HL-60 (cell line): ENCODE measurements at regions not wholly inside any gene's neighbourhood (a gene's known extent, or its start where the extent isn't known, plus 50 kb on each side); places are given as distances from the start of the nearest gene placed in this dataset.

Experiments
- DNase-seq, 2 experiments: peaks; one replicate each; pipeline ENCODE4 v3.0.0-alpha.2; 2010 to 2020; ENCODE audit warnings: low read depth in 1 of 2, low spot score in 1 of 2
- H3K27ac ChIP-seq: fragments of 250-450 bp; sonication (Bioruptor Pico); replicated peaks from 2 replicates; pipeline ENCODE4 v1.5.1; 2020; ENCODE audit warnings: mild to moderate bottlenecking, moderate library complexity
- H3K27me3 ChIP-seq: fragments of 250-450 bp; sonication (Bioruptor Pico); 2 replicates; pipeline ENCODE4 v1.5.1; 2021; ENCODE audit warnings: mild to moderate bottlenecking, moderate library complexity; ENCODE audit not compliant: insufficient read depth, poor library complexity, severe bottlenecking
- H3K4me3 ChIP-seq: replicated peaks from 2 replicates; pipeline ENCODE4 v1.5.1; 2011; ENCODE audit warnings: mild to moderate bottlenecking, control low read depth, low read length; ENCODE audit not compliant: insufficient read depth
- GABPA ChIP-seq: IDR thresholded peaks from 2 replicates; pipeline ENCODE4 v1.6.1; 2012; ENCODE audit warnings: low read depth
- POLR2AphosphoS5 ChIP-seq: IDR thresholded peaks from 2 replicates; pipeline ENCODE4 v1.6.1; 2012; ENCODE audit warnings: low read depth
- SPI1 ChIP-seq: IDR thresholded peaks from 2 replicates; pipeline ENCODE4 v1.6.1; 2012; ENCODE audit warnings: low read depth, mild to moderate bottlenecking, borderline replicate concordance
- TF ChIP-seq, protein P1 (sequence below): IDR thresholded peaks from one replicate; pipeline ENCODE4 v1.5.1; 2011; ENCODE audit warnings: low read length, control low read depth, inconsistent platforms; ENCODE audit not compliant: insufficient read depth
- TF ChIP-seq, protein P2 (sequence below): IDR thresholded peaks from 2 replicates; pipeline ENCODE4 v1.6.1; 2012; ENCODE audit warnings: low read depth; ENCODE audit not compliant: insufficient replicate concordance

DNA sequence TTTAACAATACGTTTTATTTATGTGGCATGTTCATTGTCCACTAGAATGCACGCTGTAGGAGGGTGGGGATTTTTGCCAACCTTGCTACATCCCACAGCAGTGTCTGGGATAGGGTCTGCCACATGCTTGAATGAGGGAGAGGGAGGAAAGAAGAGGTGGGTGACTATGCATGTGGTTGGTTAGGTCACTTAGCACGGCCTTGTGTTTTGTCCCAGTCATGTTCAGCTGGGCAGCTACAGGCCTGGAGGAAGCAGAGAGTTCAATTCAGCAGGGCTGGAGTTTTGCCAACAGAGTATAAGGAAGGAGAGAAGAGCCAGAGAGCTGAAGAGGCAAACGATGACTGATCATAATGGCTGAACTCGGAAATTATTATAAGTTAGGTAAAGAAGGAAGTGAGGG is 268.4 kb upstream of the NSMCE3 start:
- Histone ChIP-seq H3K27ac (no peak overlapping the region), H3K27me3 (no peaks in the 10 kb centered on the region), H3K4me3 (no peak overlapping the region)
- DNase-seq, result no peak
- TF ChIP-seq POLR2AphosphoS5, result no peak
- TF ChIP-seq, protein P1, sequence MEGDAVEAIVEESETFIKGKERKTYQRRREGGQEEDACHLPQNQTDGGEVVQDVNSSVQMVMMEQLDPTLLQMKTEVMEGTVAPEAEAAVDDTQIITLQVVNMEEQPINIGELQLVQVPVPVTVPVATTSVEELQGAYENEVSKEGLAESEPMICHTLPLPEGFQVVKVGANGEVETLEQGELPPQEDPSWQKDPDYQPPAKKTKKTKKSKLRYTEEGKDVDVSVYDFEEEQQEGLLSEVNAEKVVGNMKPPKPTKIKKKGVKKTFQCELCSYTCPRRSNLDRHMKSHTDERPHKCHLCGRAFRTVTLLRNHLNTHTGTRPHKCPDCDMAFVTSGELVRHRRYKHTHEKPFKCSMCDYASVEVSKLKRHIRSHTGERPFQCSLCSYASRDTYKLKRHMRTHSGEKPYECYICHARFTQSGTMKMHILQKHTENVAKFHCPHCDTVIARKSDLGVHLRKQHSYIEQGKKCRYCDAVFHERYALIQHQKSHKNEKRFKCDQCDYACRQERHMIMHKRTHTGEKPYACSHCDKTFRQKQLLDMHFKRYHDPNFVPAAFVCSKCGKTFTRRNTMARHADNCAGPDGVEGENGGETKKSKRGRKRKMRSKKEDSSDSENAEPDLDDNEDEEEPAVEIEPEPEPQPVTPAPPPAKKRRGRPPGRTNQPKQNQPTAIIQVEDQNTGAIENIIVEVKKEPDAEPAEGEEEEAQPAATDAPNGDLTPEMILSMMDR, result no peak
- TF ChIP-seq GABPA, result no peak
- no peak for TF ChIP-seq SPI1
- TF ChIP-seq, protein P2, sequence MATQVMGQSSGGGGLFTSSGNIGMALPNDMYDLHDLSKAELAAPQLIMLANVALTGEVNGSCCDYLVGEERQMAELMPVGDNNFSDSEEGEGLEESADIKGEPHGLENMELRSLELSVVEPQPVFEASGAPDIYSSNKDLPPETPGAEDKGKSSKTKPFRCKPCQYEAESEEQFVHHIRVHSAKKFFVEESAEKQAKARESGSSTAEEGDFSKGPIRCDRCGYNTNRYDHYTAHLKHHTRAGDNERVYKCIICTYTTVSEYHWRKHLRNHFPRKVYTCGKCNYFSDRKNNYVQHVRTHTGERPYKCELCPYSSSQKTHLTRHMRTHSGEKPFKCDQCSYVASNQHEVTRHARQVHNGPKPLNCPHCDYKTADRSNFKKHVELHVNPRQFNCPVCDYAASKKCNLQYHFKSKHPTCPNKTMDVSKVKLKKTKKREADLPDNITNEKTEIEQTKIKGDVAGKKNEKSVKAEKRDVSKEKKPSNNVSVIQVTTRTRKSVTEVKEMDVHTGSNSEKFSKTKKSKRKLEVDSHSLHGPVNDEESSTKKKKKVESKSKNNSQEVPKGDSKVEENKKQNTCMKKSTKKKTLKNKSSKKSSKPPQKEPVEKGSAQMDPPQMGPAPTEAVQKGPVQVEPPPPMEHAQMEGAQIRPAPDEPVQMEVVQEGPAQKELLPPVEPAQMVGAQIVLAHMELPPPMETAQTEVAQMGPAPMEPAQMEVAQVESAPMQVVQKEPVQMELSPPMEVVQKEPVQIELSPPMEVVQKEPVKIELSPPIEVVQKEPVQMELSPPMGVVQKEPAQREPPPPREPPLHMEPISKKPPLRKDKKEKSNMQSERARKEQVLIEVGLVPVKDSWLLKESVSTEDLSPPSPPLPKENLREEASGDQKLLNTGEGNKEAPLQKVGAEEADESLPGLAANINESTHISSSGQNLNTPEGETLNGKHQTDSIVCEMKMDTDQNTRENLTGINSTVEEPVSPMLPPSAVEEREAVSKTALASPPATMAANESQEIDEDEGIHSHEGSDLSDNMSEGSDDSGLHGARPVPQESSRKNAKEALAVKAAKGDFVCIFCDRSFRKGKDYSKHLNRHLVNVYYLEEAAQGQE, result no peak

DNA sequence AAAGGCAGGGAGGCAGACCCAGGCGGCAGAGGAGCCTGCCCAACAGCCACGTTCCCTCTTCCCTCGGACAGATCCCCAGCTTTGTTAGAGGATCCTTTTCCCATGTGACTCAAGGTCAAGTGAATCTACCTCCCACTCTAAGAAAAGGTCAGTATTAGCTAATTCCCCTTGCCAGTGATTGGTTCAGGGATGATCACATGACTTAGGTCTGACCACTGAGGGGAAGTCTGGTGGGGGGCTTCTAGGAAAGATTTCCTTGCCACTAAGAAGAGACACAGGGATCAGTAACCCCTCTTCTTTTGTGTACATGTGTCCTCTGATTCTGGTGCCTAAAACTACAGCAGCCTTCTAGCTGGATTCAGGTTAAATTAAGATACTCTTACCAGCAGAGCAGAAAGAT is 266.3 kb upstream of the NSMCE3 start:
- TF ChIP-seq, protein P2, result no peak
- no peak for TF ChIP-seq POLR2AphosphoS5
- TF ChIP-seq, protein P1, result no peak
- no peak for TF ChIP-seq GABPA
- TF ChIP-seq SPI1, result no peak
- DNase-seq, result no peak
- H3K27ac ChIP-seq, result no peak overlapping the region
- no peaks in the 10 kb centered on the region for H3K27me3 ChIP-seq
- H3K4me3 ChIP-seq, result no peak overlapping the region

DNA sequence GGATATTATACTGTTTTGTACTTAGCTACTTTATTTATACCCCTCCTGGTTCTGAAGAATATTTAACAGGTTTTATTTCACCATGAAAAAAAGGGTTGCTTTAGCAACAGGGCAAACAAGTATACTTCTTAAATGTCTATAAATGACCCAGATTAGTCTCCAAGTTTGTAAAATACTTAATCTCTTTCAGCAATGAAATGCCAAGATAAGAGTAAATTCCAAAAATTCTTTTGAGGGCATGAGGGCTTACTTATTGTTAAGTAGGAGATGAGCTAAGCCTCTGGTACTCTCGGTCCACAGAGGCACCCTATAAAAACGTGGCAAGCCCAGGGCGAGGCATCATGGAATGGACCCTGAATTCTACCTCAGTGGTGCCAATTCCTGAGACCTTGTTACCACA is 264.8 kb upstream of the NSMCE3 start:
- H3K27ac ChIP-seq, result no peak overlapping the region
- no peak for DNase-seq

More for the DNA sequence above, 264.8 kb upstream of the NSMCE3 start:
- Histone ChIP-seq H3K4me3 (no peak overlapping the region), H3K27me3 (no peaks in the 10 kb centered on the region)
- TF ChIP-seq, protein P1, result no peak
- TF ChIP-seq, protein P2, result no peak
- TF ChIP-seq GABPA, result no peak
- no peak for TF ChIP-seq POLR2AphosphoS5
- no peak for TF ChIP-seq SPI1
